Lower leg skin (tissue), 4 donors: ENCODE measurements at regions not wholly inside any gene's neighbourhood (a gene's known extent, or its start where the extent isn't known, plus 50 kb on each side); places are given as distances from the start of the nearest gene placed in this dataset.

ENCODE experiments used
- DNase-seq, 2 donors: peaks; one replicate each; pipeline ENCODE4 v3.0.0-alpha.2; 2019; ENCODE audit warnings: low spot score in 2 of 2
- H3K4me3 ChIP-seq: fragments of 200-600 bp; sonication (generic); 2 replicates; pipeline ENCODE4 v1.5.1; 2017; ENCODE audit warnings: mild to moderate bottlenecking, low read depth; ENCODE audit not compliant: poor library complexity, severe bottlenecking
- CTCF ChIP-seq, 3 donors: fragments of 450-650 bp; IDR thresholded peaks; one replicate each; pipeline ENCODE4 v1.5.1; 2016; ENCODE audit warnings: antibody characterized with exemption in 3 of 3, mild to moderate bottlenecking in 3 of 3, moderate library complexity in 2 of 3
- POLR2A ChIP-seq, 2 donors: fragments of 450-650 bp; IDR thresholded peaks; one replicate each; pipeline ENCODE4 v1.6.1; 2016 to 2017; ENCODE audit warnings: antibody characterized with exemption in 2 of 2, mild to moderate bottlenecking in 1 of 2, moderate library complexity in 1 of 2
- WGBS, 2 donors: methylation state at CpG; one replicate each; pipeline ENCODE4 v1.1.5; 2018; 5-methylcytosine and 5-hydroxymethylcytosine counted together
- intact Hi-C: fragments of 100-400 bp; cut with DNase I; formaldehyde crosslinking; loops from one replicate; pipeline ENCODE4 v1.15.0; 2023; ENCODE audit warnings: low total_unique reads

- no peak overlapping the region for H3K4me3 ChIP-seq
- no peak for DNase-seq
- intact Hi-C loops = no loop called here
- TF ChIP-seq CTCF (IDR thresholded peaks at IDR 0.05) (no peak), POLR2A (IDR thresholded peaks at IDR 0.05) (no peak)
- 73 to 90% methylated on average over 4 of the region's 4 CpGs for WGBS, 2 donors
These were observed 103.8 kb downstream of the DDX53 start for GRCh38 chrX:23103546-23103945.

- H3K4me3 ChIP-seq = no peak overlapping the region
- no peak for DNase-seq
- no peak for TF ChIP-seq CTCF (IDR thresholded peaks at IDR 0.05)
- no peak for TF ChIP-seq POLR2A (IDR thresholded peaks at IDR 0.05)
- 80 to 82% methylated on average over 11 of the region's 11 CpGs for WGBS, 2 donors
- intact Hi-C loops = no loop called here
These were observed 114.5 kb downstream of the DDX53 start for GRCh38 chrX:23114241-23114640.

GRCh38 chrX:23115651-23116050, 115.9 kb downstream of the DDX53 start:
- 96 to 100% methylated on average over 1 of the region's 1 CpG for WGBS, 2 donors

GRCh38 chrX:23118163-23118562, 118.4 kb downstream of the DDX53 start:
- WGBS, 2 donors = 68 to 79% methylated on average over 2 of the region's 2 CpGs
- DNase-seq = no peak
- no peak overlapping the region for H3K4me3 ChIP-seq
- intact Hi-C loops = no loop called here
- no peak for TF ChIP-seq POLR2A (IDR thresholded peaks at IDR 0.05)
- TF ChIP-seq CTCF (IDR thresholded peaks at IDR 0.05) = no peak

More at GRCh38 chrX:23115651-23116050, 115.9 kb downstream of the DDX53 start:
- intact Hi-C loops = no loop called here
- no peak for DNase-seq
- TF ChIP-seq POLR2A (IDR thresholded peaks at IDR 0.05) (no peak), CTCF (IDR thresholded peaks at IDR 0.05) (no peak)
- no peak overlapping the region for H3K4me3 ChIP-seq

GRCh38 chrX:23118890-23119527, 119.2 kb downstream of the DDX53 start:
- H3K4me3 ChIP-seq = no peak overlapping the region
- DNase-seq = no peak
- 70 to 92% methylated on average over 6 of the region's 6 CpGs for WGBS, 2 donors
- no peak for TF ChIP-seq CTCF (IDR thresholded peaks at IDR 0.05)
- no peak for TF ChIP-seq POLR2A (IDR thresholded peaks at IDR 0.05)
- intact Hi-C loops = no loop called here

- no peak for TF ChIP-seq CTCF (IDR thresholded peaks at IDR 0.05)
- TF ChIP-seq POLR2A (IDR thresholded peaks at IDR 0.05) = no peak
- no peak overlapping the region for H3K4me3 ChIP-seq
- WGBS, 2 donors = 65 to 76% methylated on average over 4 of the region's 4 CpGs
- intact Hi-C loops = no loop called here
- no peak for DNase-seq
These were observed 127.8 kb downstream of the DDX53 start for GRCh38 chrX:23127586-23127985.
